ENCODE measurements at regions not wholly inside any gene's neighbourhood (a gene's known extent, or its start where the extent isn't known, plus 50 kb on each side); places are given as distances from the start of the nearest gene placed in this dataset.
"Not testable (repeated sequence)": the region's sequence is repeated elsewhere in the genome, so short reads cannot be mapped to it uniquely, and the experiment has no call there.

DNA sequence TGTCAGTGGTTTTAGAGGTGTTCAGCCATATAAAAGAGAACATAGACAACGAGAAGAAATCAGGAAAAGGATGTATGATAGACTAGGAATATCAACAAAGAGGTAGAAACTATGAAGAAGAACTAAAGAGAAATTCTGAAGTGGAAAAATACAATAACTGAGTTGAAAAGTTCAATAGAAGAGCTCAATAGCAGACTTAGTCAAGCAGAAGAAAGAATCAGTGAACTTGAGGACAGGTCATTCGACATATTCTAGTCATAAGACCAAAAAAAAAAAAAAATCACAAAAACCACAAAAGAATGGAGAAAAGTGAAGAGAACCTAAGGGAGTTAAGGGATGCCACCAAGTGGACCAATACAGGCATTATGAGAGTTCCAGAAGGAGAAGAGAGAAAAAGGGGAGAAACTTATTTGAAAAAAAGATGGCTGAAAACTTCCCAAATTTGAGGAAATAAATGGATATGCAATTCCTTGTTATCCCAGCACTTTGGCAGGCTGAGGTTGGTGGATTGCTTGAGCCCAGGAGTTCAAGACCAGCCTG lies 321.2 kb downstream of the ABCC12 start:
- Histone ChIP-seq H3K4me3 (ENCODE audit: low read depth, low read length) (no peak overlapping the region), H3K27ac (ENCODE audit: low read depth, low read length) (no peak overlapping the region), H3K27me3 (ENCODE audit: control insufficient read depth, insufficient read depth, low read length) (no peaks in the 10 kb centered on the region), H3K36me3 (ENCODE audit: control insufficient read depth, insufficient read depth, low read length) (no peaks in the 10 kb centered on the region; the same call in 1 of the 2 replicates), H3K4me1 (ENCODE audit: control insufficient read depth, insufficient read depth, low read length) (no peaks in the 10 kb centered on the region), H3K9me3 (ENCODE audit: control insufficient read depth, insufficient read depth, low read depth, low read length) (peaks cover 32% of the 10 kb centered on the region), H3K9ac (ENCODE audit: low read length) (no peak overlapping the region)

DNA sequence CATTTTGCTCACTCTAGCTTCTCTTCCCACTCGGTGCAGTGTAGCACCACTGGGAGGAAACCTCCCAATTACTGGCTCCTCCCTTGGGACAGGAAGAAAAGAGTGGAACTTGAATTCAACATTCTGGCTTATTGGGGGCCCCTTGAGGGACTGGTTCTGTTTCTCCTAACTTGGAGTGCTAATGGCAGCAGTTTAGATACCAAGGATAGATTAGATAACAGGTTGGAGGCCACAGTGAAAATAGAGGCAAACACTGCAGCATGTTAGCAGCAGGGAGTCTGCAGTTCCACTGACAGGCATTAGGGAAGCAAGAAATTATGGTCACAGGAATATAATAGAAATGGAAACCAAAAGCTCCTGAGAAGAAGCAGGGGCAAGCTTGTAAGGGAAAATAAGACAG lies 322.0 kb downstream of the ABCC12 start:
- no peaks in the 10 kb centered on the region for H3K4me1 ChIP-seq (ENCODE audit: control insufficient read depth, insufficient read depth, low read length)
- H3K9me3 ChIP-seq (ENCODE audit: control insufficient read depth, insufficient read depth, low read depth, low read length), result peaks cover 32% of the 10 kb centered on the region
- H3K36me3 ChIP-seq (ENCODE audit: control insufficient read depth, insufficient read depth, low read length), result no peaks in the 10 kb centered on the region; the same call in 1 of the 2 replicates
- no peak overlapping the region for H3K9ac ChIP-seq (ENCODE audit: low read length)
- H3K4me3 ChIP-seq (ENCODE audit: low read depth, low read length), result no peak overlapping the region
- H3K27me3 ChIP-seq (ENCODE audit: control insufficient read depth, insufficient read depth, low read length), result no peaks in the 10 kb centered on the region
- no peak overlapping the region for H3K27ac ChIP-seq (ENCODE audit: low read depth, low read length)

DNA sequence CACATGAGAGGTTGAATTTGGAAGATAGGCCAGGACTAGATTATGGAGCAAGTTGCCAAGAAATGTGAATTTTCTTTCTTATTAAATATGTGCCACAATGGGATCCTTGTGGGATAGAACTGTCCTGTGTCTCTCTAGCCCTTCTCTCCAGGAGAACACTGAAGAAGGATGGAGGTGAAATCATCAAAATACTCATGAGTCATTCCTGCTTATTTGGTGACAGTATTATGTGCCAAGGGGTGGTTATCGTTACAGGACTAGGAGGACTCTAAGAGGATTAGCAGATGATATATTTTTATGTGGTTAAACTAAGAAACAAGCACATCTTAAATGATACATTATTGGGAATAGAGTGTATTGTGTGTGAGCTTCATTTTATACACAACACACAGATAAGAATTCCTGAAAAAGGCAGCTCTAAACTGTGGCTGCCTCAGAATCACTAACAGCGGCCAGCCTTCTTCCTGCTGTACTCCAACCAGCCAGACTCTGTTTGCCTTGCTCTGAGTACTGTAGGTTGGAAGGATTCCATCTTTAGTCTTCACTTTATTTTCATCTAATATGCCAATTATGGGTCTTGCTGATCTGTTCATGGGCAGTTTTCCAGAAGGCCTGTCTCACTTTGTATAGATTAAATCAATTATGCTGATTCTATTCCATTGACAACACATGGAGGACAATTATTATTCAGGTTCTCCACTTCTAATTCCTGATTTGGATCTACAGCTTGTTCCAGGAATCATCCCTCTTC lies 325.8 kb downstream of the ABCC12 start:
- no peaks in the 10 kb centered on the region for H3K36me3 ChIP-seq (ENCODE audit: control insufficient read depth, insufficient read depth, low read length)
- H3K9me3 ChIP-seq (ENCODE audit: control insufficient read depth, insufficient read depth, low read depth, low read length), result peaks cover 42% of the 10 kb centered on the region
- H3K27me3 ChIP-seq (ENCODE audit: control insufficient read depth, insufficient read depth, low read length), result no peaks in the 10 kb centered on the region
- no peaks in the 10 kb centered on the region for H3K4me1 ChIP-seq (ENCODE audit: control insufficient read depth, insufficient read depth, low read length)
- no peak overlapping the region for H3K4me3 ChIP-seq (ENCODE audit: low read depth, low read length)
- H3K9ac ChIP-seq (ENCODE audit: low read length), result no peak overlapping the region
- no peak overlapping the region for H3K27ac ChIP-seq (ENCODE audit: low read depth, low read length)

DNA sequence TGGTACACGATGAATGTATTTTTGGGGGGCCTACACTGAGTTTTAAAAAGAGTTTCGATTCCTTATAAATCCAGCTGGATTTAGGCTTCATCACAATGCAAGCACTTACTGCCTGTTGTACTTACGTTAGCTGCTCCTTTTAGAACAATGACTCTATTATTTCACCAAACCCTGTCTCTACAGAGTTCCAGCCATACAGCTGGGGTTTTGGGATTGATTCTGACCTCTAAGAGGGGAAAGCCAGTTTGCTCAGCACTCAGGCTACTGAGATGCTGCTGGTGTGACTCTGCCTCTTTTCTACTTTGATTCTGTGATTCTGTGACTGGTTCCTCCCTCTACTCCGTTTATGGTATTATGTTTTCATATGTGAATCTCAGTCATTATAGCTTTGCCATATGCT lies 329.7 kb downstream of the ABCC12 start:
- no peak overlapping the region for H3K27ac ChIP-seq (ENCODE audit: low read depth, low read length)
- no peaks in the 10 kb centered on the region for H3K36me3 ChIP-seq (ENCODE audit: control insufficient read depth, insufficient read depth, low read length)
- no peaks in the 10 kb centered on the region for H3K27me3 ChIP-seq (ENCODE audit: control insufficient read depth, insufficient read depth, low read length)
- no peaks in the 10 kb centered on the region for H3K4me1 ChIP-seq (ENCODE audit: control insufficient read depth, insufficient read depth, low read length)
- H3K4me3 ChIP-seq (ENCODE audit: low read depth, low read length), result no peak overlapping the region
- peaks cover 24% of the 10 kb centered on the region for H3K9me3 ChIP-seq (ENCODE audit: control insufficient read depth, insufficient read depth, low read depth, low read length)
- H3K9ac ChIP-seq (ENCODE audit: low read length), result no peak overlapping the region

GRCh38 chr16:47817048-47817447 lies 338.7 kb downstream of the ABCC12 start:
- Histone ChIP-seq H3K27ac (ENCODE audit: low read depth, low read length) (no peak overlapping the region), H3K4me1 (ENCODE audit: control insufficient read depth, insufficient read depth, low read length) (no peaks in the 10 kb centered on the region), H3K9ac (ENCODE audit: low read length) (no peak overlapping the region), H3K9me3 (ENCODE audit: control insufficient read depth, insufficient read depth, low read depth, low read length) (peaks cover 13% of the 10 kb centered on the region), H3K36me3 (ENCODE audit: control insufficient read depth, insufficient read depth, low read length) (no peaks in the 10 kb centered on the region), H3K27me3 (ENCODE audit: control insufficient read depth, insufficient read depth, low read length) (no peaks in the 10 kb centered on the region), H3K4me3 (ENCODE audit: low read depth, low read length) (no peak overlapping the region)

- Histone ChIP-seq H3K36me3 (ENCODE audit: control insufficient read depth, insufficient read depth, low read length) (no peaks in the 10 kb centered on the region), H3K9me3 (ENCODE audit: control insufficient read depth, insufficient read depth, low read depth, low read length) (peaks cover 13% of the 10 kb centered on the region), H3K9ac (ENCODE audit: low read length) (no peak overlapping the region), H3K27me3 (ENCODE audit: control insufficient read depth, insufficient read depth, low read length) (no peaks in the 10 kb centered on the region), H3K4me3 (ENCODE audit: low read depth, low read length) (no peak overlapping the region), H3K4me1 (ENCODE audit: control insufficient read depth, insufficient read depth, low read length) (no peaks in the 10 kb centered on the region), H3K27ac (ENCODE audit: low read depth, low read length) (no peak overlapping the region)
Measured at GRCh38 chr16:47816511-47816910, 339.3 kb downstream of the ABCC12 start.

DNA sequence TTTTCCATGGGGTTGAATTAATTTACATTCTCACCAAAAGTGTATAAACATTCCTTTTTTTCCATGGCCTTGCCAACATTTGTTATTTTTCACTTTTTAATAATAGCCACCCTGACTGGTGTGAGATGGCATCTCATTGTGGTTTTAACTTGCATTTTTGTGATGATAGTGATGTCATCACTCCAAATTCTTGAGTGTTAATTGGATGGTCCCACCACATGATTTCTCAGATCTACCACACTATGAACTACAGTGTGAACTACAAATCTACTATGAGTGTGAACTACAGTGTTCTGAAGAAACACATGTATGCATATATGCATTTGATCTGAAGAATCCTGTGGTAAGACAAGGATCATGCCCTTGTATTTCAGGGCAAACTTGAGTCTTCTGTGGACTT lies 340.1 kb downstream of the ABCC12 start:
- Histone ChIP-seq H3K27me3 (ENCODE audit: control insufficient read depth, insufficient read depth, low read length) (no peaks in the 10 kb centered on the region), H3K9ac (ENCODE audit: low read length) (no peak overlapping the region), H3K27ac (ENCODE audit: low read depth, low read length) (no peak overlapping the region), H3K36me3 (ENCODE audit: control insufficient read depth, insufficient read depth, low read length) (no peaks in the 10 kb centered on the region), H3K4me1 (ENCODE audit: control insufficient read depth, insufficient read depth, low read length) (no peaks in the 10 kb centered on the region), H3K9me3 (ENCODE audit: control insufficient read depth, insufficient read depth, low read depth, low read length) (peaks cover 13% of the 10 kb centered on the region), H3K4me3 (ENCODE audit: low read depth, low read length) (no peak overlapping the region)

DNA sequence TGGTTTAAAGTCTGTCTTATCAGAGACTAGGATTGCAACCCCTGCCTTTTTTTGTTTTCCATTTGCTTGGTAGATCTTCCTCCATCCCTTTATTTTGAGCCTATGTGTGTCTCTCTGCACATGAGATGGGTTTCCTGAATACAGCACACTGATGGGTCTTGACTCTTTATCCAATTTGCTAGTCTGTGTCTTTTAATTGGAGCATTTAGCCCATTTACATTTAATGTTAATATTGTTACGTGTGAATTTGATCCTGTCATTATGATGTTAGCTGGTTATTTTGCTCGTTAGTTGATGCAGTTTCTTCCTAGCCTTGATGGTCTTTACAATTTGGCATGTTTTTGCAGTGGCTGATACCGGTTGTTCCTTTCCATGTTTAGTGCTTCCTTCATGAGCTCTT lies 344.0 kb downstream of the ABCC12 start:
- H3K9me3 ChIP-seq (ENCODE audit: control insufficient read depth, insufficient read depth, low read depth, low read length), result peaks cover 13% of the 10 kb centered on the region
- not testable (repeated sequence) for H3K4me1 ChIP-seq (ENCODE audit: control insufficient read depth, insufficient read depth, low read length); H3K9ac ChIP-seq (ENCODE audit: low read length); H3K27me3 ChIP-seq (ENCODE audit: control insufficient read depth, insufficient read depth, low read length); H3K36me3 ChIP-seq (ENCODE audit: control insufficient read depth, insufficient read depth, low read length); H3K27ac ChIP-seq (ENCODE audit: low read depth, low read length); H3K4me3 ChIP-seq (ENCODE audit: low read depth, low read length)

GRCh38 chr16:47806309-47806847 lies 345.2 kb downstream of the PHKB start:
- Histone ChIP-seq H3K4me3 (ENCODE audit: low read depth, low read length) (no peak overlapping the region), H3K36me3 (ENCODE audit: control insufficient read depth, insufficient read depth, low read length) (no peaks in the 10 kb centered on the region), H3K9me3 (ENCODE audit: control insufficient read depth, insufficient read depth, low read depth, low read length) (no peaks in the 10 kb centered on the region), H3K9ac (ENCODE audit: low read length) (no peak overlapping the region), H3K4me1 (ENCODE audit: control insufficient read depth, insufficient read depth, low read length) (no peaks in the 10 kb centered on the region; the same call in 1 of the 2 replicates), H3K27ac (ENCODE audit: low read depth, low read length) (no peak overlapping the region), H3K27me3 (ENCODE audit: control insufficient read depth, insufficient read depth, low read length) (no peaks in the 10 kb centered on the region)

DNA sequence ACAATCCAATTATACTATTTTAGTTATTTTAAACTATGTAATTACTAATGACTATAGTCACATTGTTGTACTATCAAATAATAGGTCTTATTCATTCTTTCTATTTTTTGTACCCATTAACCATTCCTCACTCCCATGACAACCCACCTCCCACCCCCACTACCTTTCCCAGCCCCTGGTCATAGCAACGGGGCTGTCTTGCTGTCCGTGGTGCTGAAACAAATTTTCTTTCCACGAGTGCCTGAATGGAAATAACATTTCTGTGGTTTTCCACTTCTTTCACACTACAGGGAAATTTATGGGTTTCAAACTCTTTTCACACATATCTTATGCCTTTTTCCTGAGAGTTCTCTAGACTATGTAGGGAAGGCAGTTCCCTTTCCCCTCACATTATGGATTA lies 326.6 kb downstream of the PHKB start:
- Histone ChIP-seq H3K27ac (ENCODE audit: low read depth, low read length) (no peak overlapping the region), H3K4me1 (ENCODE audit: control insufficient read depth, insufficient read depth, low read length) (no peaks in the 10 kb centered on the region), H3K4me3 (ENCODE audit: low read depth, low read length) (no peak overlapping the region), H3K9ac (ENCODE audit: low read length) (no peak overlapping the region), H3K36me3 (ENCODE audit: control insufficient read depth, insufficient read depth, low read length) (no peaks in the 10 kb centered on the region), H3K9me3 (ENCODE audit: control insufficient read depth, insufficient read depth, low read depth, low read length) (peaks cover 26% of the 10 kb centered on the region), H3K27me3 (ENCODE audit: control insufficient read depth, insufficient read depth, low read length) (no peaks in the 10 kb centered on the region)

DNA sequence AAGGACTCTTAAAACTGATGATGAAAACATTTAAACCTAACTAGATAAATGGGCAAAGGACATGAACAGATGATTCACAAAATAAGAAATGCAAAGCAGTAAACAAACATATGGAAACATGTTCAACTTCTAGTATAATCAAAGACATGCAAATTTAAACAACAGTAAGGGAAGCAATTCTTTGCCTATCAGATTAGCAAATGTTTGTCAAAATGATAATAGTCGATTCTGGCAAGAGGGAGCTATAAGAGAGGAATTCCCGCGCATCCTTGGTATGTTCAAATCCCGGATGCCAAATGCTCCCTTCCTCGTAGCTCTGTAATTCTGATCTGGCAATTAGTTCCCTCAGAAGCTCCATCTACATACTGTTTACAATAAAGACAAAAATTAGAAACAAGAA lies 320.5 kb downstream of the PHKB start:
- Histone ChIP-seq H3K27me3 (ENCODE audit: control insufficient read depth, insufficient read depth, low read length) (no peaks in the 10 kb centered on the region), H3K27ac (ENCODE audit: low read depth, low read length) (no peak overlapping the region), H3K36me3 (ENCODE audit: control insufficient read depth, insufficient read depth, low read length) (no peaks in the 10 kb centered on the region), H3K9ac (ENCODE audit: low read length) (no peak overlapping the region), H3K9me3 (ENCODE audit: control insufficient read depth, insufficient read depth, low read depth, low read length) (no peaks in the 10 kb centered on the region), H3K4me3 (ENCODE audit: low read depth, low read length) (no peak overlapping the region), H3K4me1 (ENCODE audit: control insufficient read depth, insufficient read depth, low read length) (peaks cover 7% of the 10 kb centered on the region; the same call in 1 of the 2 replicates)
